ENCODE measurements at regions not wholly inside any gene's neighbourhood (a gene's known extent, or its start where the extent isn't known, plus 50 kb on each side); places are given as distances from the start of the nearest gene placed in this dataset.

DNA sequence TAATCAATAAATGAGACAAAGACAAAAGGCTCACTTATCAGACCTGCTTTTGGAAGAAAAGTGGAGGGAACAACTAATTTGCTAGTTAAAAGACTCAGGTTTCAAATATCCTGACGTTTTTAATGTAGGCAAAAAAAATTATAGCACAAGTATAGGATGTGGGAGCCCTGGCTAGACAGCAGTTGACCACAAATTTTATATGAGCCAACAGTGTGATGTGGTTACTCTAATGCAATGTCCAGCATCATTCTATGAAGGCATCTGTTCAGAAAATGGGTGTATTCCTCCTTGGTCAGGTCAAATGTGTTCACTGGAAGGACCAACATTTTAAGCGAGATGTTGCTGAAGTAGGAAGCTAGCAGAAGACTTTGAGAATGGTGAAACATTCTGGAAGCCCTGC, 237.4 kb downstream of the MAP2K6 start:
- TF ChIP-seq, protein P1, sequence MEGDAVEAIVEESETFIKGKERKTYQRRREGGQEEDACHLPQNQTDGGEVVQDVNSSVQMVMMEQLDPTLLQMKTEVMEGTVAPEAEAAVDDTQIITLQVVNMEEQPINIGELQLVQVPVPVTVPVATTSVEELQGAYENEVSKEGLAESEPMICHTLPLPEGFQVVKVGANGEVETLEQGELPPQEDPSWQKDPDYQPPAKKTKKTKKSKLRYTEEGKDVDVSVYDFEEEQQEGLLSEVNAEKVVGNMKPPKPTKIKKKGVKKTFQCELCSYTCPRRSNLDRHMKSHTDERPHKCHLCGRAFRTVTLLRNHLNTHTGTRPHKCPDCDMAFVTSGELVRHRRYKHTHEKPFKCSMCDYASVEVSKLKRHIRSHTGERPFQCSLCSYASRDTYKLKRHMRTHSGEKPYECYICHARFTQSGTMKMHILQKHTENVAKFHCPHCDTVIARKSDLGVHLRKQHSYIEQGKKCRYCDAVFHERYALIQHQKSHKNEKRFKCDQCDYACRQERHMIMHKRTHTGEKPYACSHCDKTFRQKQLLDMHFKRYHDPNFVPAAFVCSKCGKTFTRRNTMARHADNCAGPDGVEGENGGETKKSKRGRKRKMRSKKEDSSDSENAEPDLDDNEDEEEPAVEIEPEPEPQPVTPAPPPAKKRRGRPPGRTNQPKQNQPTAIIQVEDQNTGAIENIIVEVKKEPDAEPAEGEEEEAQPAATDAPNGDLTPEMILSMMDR (IDR thresholded peaks at IDR 0.05; ENCODE audit: insufficient read depth, low read length, poor library complexity, severe bottlenecking), result no peak
- TF ChIP-seq EZH2phosphoT487 (conservative IDR thresholded peaks at IDR 0.05; ENCODE audit: low read length), result no peak

Measured in SU-DHL-6 (cell line).